Lung (tissue), 11 donors: ENCODE measurements at regions not wholly inside any gene's neighbourhood (a gene's known extent, or its start where the extent isn't known, plus 50 kb on each side); places are given as distances from the start of the nearest gene placed in this dataset.

Source experiments
- ATAC-seq: fragments of 200-7000 bp; cut with Tn5 transposase; one replicate; pipeline ENCODE4 v1.9.1; 2020; ENCODE audit warnings: moderate number of reproducible peaks; ENCODE audit not compliant: insufficient read depth, low FRiP score
- DNase-seq, 3 donors: peaks; one replicate each; pipeline ENCODE4 v3.0.0-alpha.2; 2013 to 2017
- H3K27ac ChIP-seq, 2 donors: one replicate each; pipeline ENCODE4 v1.5.1; 2013; ENCODE audit warnings: mild to moderate bottlenecking in 2 of 2, moderate library complexity in 2 of 2, control low read depth in 1 of 2, inconsistent platforms in 1 of 2, low read depth in 1 of 2, low read length in 1 of 2
- H3K27me3 ChIP-seq, 3 donors: one replicate each; pipeline ENCODE4 v1.5.1; 2013; ENCODE audit warnings: low read length in 2 of 3; ENCODE audit not compliant: control insufficient read depth in 3 of 3, insufficient read depth in 3 of 3
- H3K36me3 ChIP-seq, 4 donors: one replicate each; pipeline ENCODE4 v1.5.1; 2013; ENCODE audit warnings: low read length in 4 of 4, mild to moderate bottlenecking in 1 of 4, moderate library complexity in 1 of 4; ENCODE audit not compliant: control insufficient read depth in 4 of 4, insufficient read depth in 4 of 4
- H3K4me1 ChIP-seq, 5 donors: one replicate each; pipeline ENCODE4 v1.5.1; 2013; ENCODE audit warnings: low read length in 5 of 5, mild to moderate bottlenecking in 2 of 5, moderate library complexity in 1 of 5; ENCODE audit not compliant: control insufficient read depth in 5 of 5, insufficient read depth in 5 of 5
- H3K4me3 ChIP-seq: one replicate; pipeline ENCODE4 v1.5.1; 2013; ENCODE audit warnings: mild to moderate bottlenecking, control low read depth, moderate library complexity
- H3K9ac ChIP-seq, 2 donors: one replicate each; pipeline ENCODE4 v1.5.1; 2013; ENCODE audit warnings: low read length in 2 of 2, control low read depth in 1 of 2; ENCODE audit not compliant: insufficient read depth in 1 of 2
- H3K9me3 ChIP-seq, 4 donors: one replicate each; pipeline ENCODE4 v1.5.1; 2013; ENCODE audit warnings: low read length in 3 of 4, mild to moderate bottlenecking in 1 of 4, moderate library complexity in 1 of 4; ENCODE audit not compliant: control insufficient read depth in 4 of 4, insufficient read depth in 3 of 4
- CTCF ChIP-seq: IDR thresholded peaks from 2 replicates; pipeline ENCODE4 v1.5.1; 2012; ENCODE audit warnings: mild to moderate bottlenecking; ENCODE audit errors: control extremely low read depth, extremely low read depth
- WGBS, 2 donors: extraction: QIAGEN DNeasy Blood & Tissue Kit; methylation state at CpG; one replicate each; pipeline ENCODE4 v1.1.7; 2013; 5-methylcytosine and 5-hydroxymethylcytosine counted together
- donor health status: control.
- donor health status: control.
- donor health status: Bipolar disorder and iron deficiency.
- donor health status: healthy.
- donor health status: DM: yes; HTN: yes; CAD: no.

- no peak for DNase-seq
- H3K4me1 ChIP-seq, result peaks cover 0 to 44% (median 9%) of the 10 kb centered on the region in 5 donors
- no peak for ATAC-seq
- no peaks in the 10 kb centered on the region for H3K9me3 ChIP-seq
- TF ChIP-seq CTCF, result no peak
- H3K36me3 ChIP-seq, result no peaks in the 10 kb centered on the region
- peak overlapping the region in 1 of 2 donors; percentile 35 for H3K9ac ChIP-seq
- no peak overlapping the region for H3K27ac ChIP-seq
- no peaks in the 10 kb centered on the region for H3K27me3 ChIP-seq
- H3K4me3 ChIP-seq, result no peak overlapping the region
- 82 to 89% methylated on average over 6 of the region's 6 CpGs for WGBS, 2 donors
These were observed 222.6 kb downstream of the MREG start for GRCh38 chr2:215790523-215791421.

- no peak for TF ChIP-seq CTCF
- H3K36me3 ChIP-seq, result no peaks in the 10 kb centered on the region
- no peak for DNase-seq
- H3K4me3 ChIP-seq, result no peak overlapping the region
- H3K9ac ChIP-seq, result no peak overlapping the region
- peaks cover 0 to 51% (median 9%) of the 10 kb centered on the region in 5 donors for H3K4me1 ChIP-seq
- 86 to 88% methylated on average over 7 of the region's 7 CpGs for WGBS, 2 donors
- peaks cover 0 to 5% (median 0%) of the 10 kb centered on the region in 4 donors for H3K9me3 ChIP-seq
- no peak for ATAC-seq
- no peaks in the 10 kb centered on the region for H3K27me3 ChIP-seq
- H3K27ac ChIP-seq, result no peak overlapping the region
These were observed 225.7 kb downstream of the MREG start for GRCh38 chr2:215787565-215788178.

- Histone ChIP-seq H3K27me3 (no peaks in the 10 kb centered on the region), H3K9me3 (peaks cover 0 to 5% (median 0%) of the 10 kb centered on the region in 4 donors), H3K4me3 (no peak overlapping the region), H3K27ac (no peak overlapping the region), H3K36me3 (no peaks in the 10 kb centered on the region), H3K9ac (no peak overlapping the region), H3K4me1 (peaks cover 0 to 51% (median 9%) of the 10 kb centered on the region in 5 donors)
- DNase-seq, result no peak
- TF ChIP-seq CTCF, result no peak
- ATAC-seq, result no peak
- WGBS, 2 donors, result 79 to 93% methylated on average over 3 of the region's 3 CpGs
These were observed 226.3 kb downstream of the MREG start for GRCh38 chr2:215787025-215787424.
